Transverse colon (tissue), 4 donors: ENCODE measurements at regions not wholly inside any gene's neighbourhood (a gene's known extent, or its start where the extent isn't known, plus 50 kb on each side); places are given as distances from the start of the nearest gene placed in this dataset.

Source experiments
- DNase-seq: peaks from one replicate; pipeline ENCODE4 v3.0.0-alpha.2; 2019
- H3K27ac ChIP-seq, 4 donors: fragments of 200-600 bp; sonication (generic); 2 replicates each; pipeline ENCODE4 v1.5.1; 2016 to 2018; ENCODE audit warnings: inconsistent platforms in 4 of 4
- H3K27me3 ChIP-seq: fragments of 200-600 bp; sonication (generic); 2 replicates; pipeline ENCODE4 v1.5.1; 2017; ENCODE audit warnings: inconsistent platforms
- H3K36me3 ChIP-seq, 4 donors: fragments of 200-600 bp; sonication (generic); 2 replicates each; pipeline ENCODE4 v1.5.1; 2017 to 2019; ENCODE audit warnings: inconsistent platforms in 4 of 4
- H3K4me1 ChIP-seq, 4 donors: fragments of 200-600 bp; sonication (generic); 2 replicates each; pipeline ENCODE4 v1.5.1; 2017 to 2020; ENCODE audit warnings: inconsistent platforms in 4 of 4
- H3K4me3 ChIP-seq, 4 donors: fragments of 200-600 bp; sonication (generic); 1 replicate in 1 of 4; 2 replicates in 3 of 4; pipeline versions ENCODE4 v1.5.1 to v1.6.1; 2017 to 2019; ENCODE audit warnings: inconsistent platforms in 4 of 4
- H3K9me3 ChIP-seq, 2 donors: fragments of 200-600 bp; sonication (generic); 2 replicates each; pipeline ENCODE4 v1.5.1; 2017 to 2019; ENCODE audit warnings: inconsistent platforms in 2 of 2
- EP300 ChIP-seq: sonication (generic); formaldehyde crosslinking; IDR thresholded peaks from one replicate; pipeline ENCODE4 v1.6.1; 2017; ENCODE audit warnings: antibody characterized with exemption, low read depth
- POLR2A ChIP-seq: fragments of 450-650 bp; IDR thresholded peaks from one replicate; pipeline ENCODE4 v1.6.1; 2016; ENCODE audit warnings: antibody characterized with exemption, mild to moderate bottlenecking, moderate library complexity
- POLR2AphosphoS5 ChIP-seq, 3 donors: sonication (generic); formaldehyde crosslinking; IDR thresholded peaks; one replicate each; pipeline ENCODE4 v1.6.1; 2016; ENCODE audit warnings: antibody characterized with exemption in 3 of 3
- WGBS, 2 donors: methylation state at CpG; one replicate each; pipeline ENCODE4 v1.1.5; 2018; ENCODE audit warnings: low coverage in 1 of 2; 5-methylcytosine and 5-hydroxymethylcytosine counted together
- in situ Hi-C, 4 donors: fragments of 200-750 bp; cut with MboI; loops; one replicate each; pipeline versions ENCODE4 v1.15.0 to v1.15.1; 2017; ENCODE audit warnings: low sequenced_read_pairs in 3 of 4, low pct_ligation_motif_present in 1 of 4, low pct_unique_long_range_greater_than_20kb in 1 of 4
- intact Hi-C: fragments of 100-400 bp; cut with DNase I; formaldehyde crosslinking; loops from one replicate; pipeline ENCODE4 v1.15.1; 2023; ENCODE audit warnings: low total_unique reads
- TF ChIP-seq, protein P1 (sequence below), 5 experiments: fragments of 200-600 bp in 3 of 5; fragments of 450-650 bp in 2 of 5; sonication (generic) in 3 of 5; IDR thresholded peaks; 1 replicate in 2 of 5; 2 replicates in 3 of 5; pipeline ENCODE4 v1.5.1; 2016 to 2017; ENCODE audit warnings: antibody characterized with exemption in 5 of 5, inconsistent platforms in 3 of 5, mild to moderate bottlenecking in 2 of 5, moderate library complexity in 1 of 5

- H3K27ac ChIP-seq: peak overlapping the region; percentile 10 to 44 (median 30)
- intact Hi-C loops: no loop called here
Observed at GRCh38 chr12:98439981-98440581, 75.3 kb upstream of the TMPO start.

DNA sequence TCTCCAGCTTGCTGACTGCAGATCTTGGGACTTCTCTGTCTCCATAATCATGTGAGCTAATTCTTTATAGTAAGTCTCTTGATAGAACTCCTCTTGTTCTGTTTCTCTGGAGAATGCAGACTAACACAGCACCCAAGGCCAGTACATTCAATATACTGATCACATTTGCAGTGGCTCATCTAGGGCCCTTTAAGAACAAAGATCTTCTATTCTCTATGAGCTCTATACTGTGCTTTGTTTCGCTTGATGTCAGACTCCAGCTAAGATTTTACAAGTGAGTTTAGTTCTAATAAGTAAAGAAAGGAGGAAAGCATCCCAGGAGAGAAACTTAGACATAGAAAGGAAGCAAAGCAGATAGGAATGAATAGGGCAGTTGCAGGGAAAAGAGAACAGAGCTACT lies 69.3 kb upstream of the TMPO start:
- 68% methylated on average over 1 of the region's 1 CpG; no CpG with 5 or more reads in 1 of the 2 donors for WGBS, 2 donors
- Histone ChIP-seq H3K9me3 (no peaks in the 10 kb centered on the region), H3K4me3 (no peak overlapping the region), H3K27me3 (peaks cover 6% of the 10 kb centered on the region), H3K36me3 (no peaks in the 10 kb centered on the region), H3K4me1 (no peaks in the 10 kb centered on the region), H3K27ac (no peak overlapping the region)
- intact Hi-C loops (no loop called here), in situ Hi-C loops (no loop called here)
- TF ChIP-seq, protein P1, sequence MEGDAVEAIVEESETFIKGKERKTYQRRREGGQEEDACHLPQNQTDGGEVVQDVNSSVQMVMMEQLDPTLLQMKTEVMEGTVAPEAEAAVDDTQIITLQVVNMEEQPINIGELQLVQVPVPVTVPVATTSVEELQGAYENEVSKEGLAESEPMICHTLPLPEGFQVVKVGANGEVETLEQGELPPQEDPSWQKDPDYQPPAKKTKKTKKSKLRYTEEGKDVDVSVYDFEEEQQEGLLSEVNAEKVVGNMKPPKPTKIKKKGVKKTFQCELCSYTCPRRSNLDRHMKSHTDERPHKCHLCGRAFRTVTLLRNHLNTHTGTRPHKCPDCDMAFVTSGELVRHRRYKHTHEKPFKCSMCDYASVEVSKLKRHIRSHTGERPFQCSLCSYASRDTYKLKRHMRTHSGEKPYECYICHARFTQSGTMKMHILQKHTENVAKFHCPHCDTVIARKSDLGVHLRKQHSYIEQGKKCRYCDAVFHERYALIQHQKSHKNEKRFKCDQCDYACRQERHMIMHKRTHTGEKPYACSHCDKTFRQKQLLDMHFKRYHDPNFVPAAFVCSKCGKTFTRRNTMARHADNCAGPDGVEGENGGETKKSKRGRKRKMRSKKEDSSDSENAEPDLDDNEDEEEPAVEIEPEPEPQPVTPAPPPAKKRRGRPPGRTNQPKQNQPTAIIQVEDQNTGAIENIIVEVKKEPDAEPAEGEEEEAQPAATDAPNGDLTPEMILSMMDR (IDR thresholded peaks at IDR 0.05): no peak
- no peak for TF ChIP-seq POLR2AphosphoS5 (IDR thresholded peaks at IDR 0.05)
- no peak for TF ChIP-seq EP300
- no peak for DNase-seq

More at GRCh38 chr12:98439981-98440581, 75.3 kb upstream of the TMPO start:
- WGBS, 2 donors: 0 to 40% methylated on average over 1 to 4 of the region's 4 CpGs
- in situ Hi-C loops: no loop called here
- no peak for DNase-seq
- no peaks in the 10 kb centered on the region for H3K27me3 ChIP-seq
- no peaks in the 10 kb centered on the region for H3K9me3 ChIP-seq
- H3K36me3 ChIP-seq: no peaks in the 10 kb centered on the region
- no peaks in the 10 kb centered on the region for H3K4me1 ChIP-seq
- H3K4me3 ChIP-seq: no peak overlapping the region
- TF ChIP-seq POLR2AphosphoS5 (IDR thresholded peaks at IDR 0.05) (no peak), EP300 (no peak), POLR2A (no peak)
- TF ChIP-seq, protein P1 (IDR thresholded peaks at IDR 0.05): no peak

- Histone ChIP-seq H3K27me3 (peaks cover 6% of the 10 kb centered on the region), H3K9me3 (no peaks in the 10 kb centered on the region), H3K36me3 (no peaks in the 10 kb centered on the region), H3K27ac (no peak overlapping the region), H3K4me1 (no peaks in the 10 kb centered on the region), H3K4me3 (no peak overlapping the region)
- TF ChIP-seq, protein P1 (IDR thresholded peaks at IDR 0.05): no peak
- TF ChIP-seq POLR2AphosphoS5 (IDR thresholded peaks at IDR 0.05) (no peak), POLR2A (no peak), EP300 (no peak)
- 35 to 80% methylated on average over 1 of the region's 1 CpG for WGBS, 2 donors
- no peak for DNase-seq
- in situ Hi-C loops (no loop called here), intact Hi-C loops (no loop called here)
Observed at GRCh38 chr12:98446682-98447081, 68.7 kb upstream of the TMPO start.

GRCh38 chr12:98449584-98449983 lies 65.8 kb upstream of the TMPO start:
- WGBS, 2 donors: 81 to 95% methylated on average over 2 to 3 of the region's 3 CpGs
- H3K27me3 ChIP-seq: peaks cover 6% of the 10 kb centered on the region
- no peak for DNase-seq
- H3K4me1 ChIP-seq: no peaks in the 10 kb centered on the region
- H3K4me3 ChIP-seq: no peak overlapping the region
- no peak for TF ChIP-seq POLR2AphosphoS5 (IDR thresholded peaks at IDR 0.05)
- TF ChIP-seq, protein P1 (IDR thresholded peaks at IDR 0.05): no peak
- no peak for TF ChIP-seq POLR2A
- TF ChIP-seq EP300: no peak
- intact Hi-C loops: no loop called here
- H3K27ac ChIP-seq: no peak overlapping the region
- in situ Hi-C loops: no loop called here
- H3K9me3 ChIP-seq: no peaks in the 10 kb centered on the region
- H3K36me3 ChIP-seq: no peaks in the 10 kb centered on the region
